Brain microvascular endothelial cell (primary cell): ENCODE measurements at regions not wholly inside any gene's neighbourhood (a gene's known extent, or its start where the extent isn't known, plus 50 kb on each side); places are given as distances from the start of the nearest gene placed in this dataset.

ENCODE experiments used
- DNase-seq: peaks from one replicate; pipeline ENCODE4 v3.0.0-alpha.2; 2020
- H3K27ac ChIP-seq: fragments of 250-450 bp; sonication (Bioruptor Pico); 2 replicates; pipeline ENCODE4 v1.5.1; 2020; ENCODE audit warnings: mild to moderate bottlenecking, moderate library complexity
- H3K27me3 ChIP-seq: fragments of 250-450 bp; sonication (Bioruptor Pico); replicated peaks from 2 replicates; pipeline ENCODE4 v1.5.1; 2020; ENCODE audit warnings: mild to moderate bottlenecking
- H3K36me3 ChIP-seq: fragments of 250-450 bp; sonication (Bioruptor Pico); replicated peaks from 2 replicates; pipeline ENCODE4 v1.5.1; 2020; ENCODE audit warnings: mild to moderate bottlenecking
- H3K4me3 ChIP-seq: 2 replicates; pipeline ENCODE4 v1.5.1; 2011; ENCODE audit warnings: low read depth, mild to moderate bottlenecking, control low read depth, low read length, moderate library complexity
- in situ Hi-C: cut with HindIII; loops from 2 replicates; pipeline ENCODE4 v1.10.0; 2017; ENCODE audit warnings: low sequenced_read_pairs, low pct_ligation_motif_present
- TF ChIP-seq, protein P1 (sequence below): IDR thresholded peaks from 2 replicates; pipeline ENCODE4 v1.5.1; 2011; ENCODE audit warnings: low read depth, mild to moderate bottlenecking, moderate library complexity, low read length, control low read depth, inconsistent platforms; ENCODE audit errors: missing control alignments

- Histone ChIP-seq H3K27me3 (no peaks in the 10 kb centered on the region), H3K4me3 (no peak overlapping the region), H3K27ac (no peak overlapping the region), H3K36me3 (no peaks in the 10 kb centered on the region)
- DNase-seq, result no peak
- in situ Hi-C loops, result no loop called here
- TF ChIP-seq, protein P1, sequence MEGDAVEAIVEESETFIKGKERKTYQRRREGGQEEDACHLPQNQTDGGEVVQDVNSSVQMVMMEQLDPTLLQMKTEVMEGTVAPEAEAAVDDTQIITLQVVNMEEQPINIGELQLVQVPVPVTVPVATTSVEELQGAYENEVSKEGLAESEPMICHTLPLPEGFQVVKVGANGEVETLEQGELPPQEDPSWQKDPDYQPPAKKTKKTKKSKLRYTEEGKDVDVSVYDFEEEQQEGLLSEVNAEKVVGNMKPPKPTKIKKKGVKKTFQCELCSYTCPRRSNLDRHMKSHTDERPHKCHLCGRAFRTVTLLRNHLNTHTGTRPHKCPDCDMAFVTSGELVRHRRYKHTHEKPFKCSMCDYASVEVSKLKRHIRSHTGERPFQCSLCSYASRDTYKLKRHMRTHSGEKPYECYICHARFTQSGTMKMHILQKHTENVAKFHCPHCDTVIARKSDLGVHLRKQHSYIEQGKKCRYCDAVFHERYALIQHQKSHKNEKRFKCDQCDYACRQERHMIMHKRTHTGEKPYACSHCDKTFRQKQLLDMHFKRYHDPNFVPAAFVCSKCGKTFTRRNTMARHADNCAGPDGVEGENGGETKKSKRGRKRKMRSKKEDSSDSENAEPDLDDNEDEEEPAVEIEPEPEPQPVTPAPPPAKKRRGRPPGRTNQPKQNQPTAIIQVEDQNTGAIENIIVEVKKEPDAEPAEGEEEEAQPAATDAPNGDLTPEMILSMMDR, result no peak
These were observed 316.9 kb downstream of the INHBA start for GRCh38 chr7:41385996-41386395.

DNA sequence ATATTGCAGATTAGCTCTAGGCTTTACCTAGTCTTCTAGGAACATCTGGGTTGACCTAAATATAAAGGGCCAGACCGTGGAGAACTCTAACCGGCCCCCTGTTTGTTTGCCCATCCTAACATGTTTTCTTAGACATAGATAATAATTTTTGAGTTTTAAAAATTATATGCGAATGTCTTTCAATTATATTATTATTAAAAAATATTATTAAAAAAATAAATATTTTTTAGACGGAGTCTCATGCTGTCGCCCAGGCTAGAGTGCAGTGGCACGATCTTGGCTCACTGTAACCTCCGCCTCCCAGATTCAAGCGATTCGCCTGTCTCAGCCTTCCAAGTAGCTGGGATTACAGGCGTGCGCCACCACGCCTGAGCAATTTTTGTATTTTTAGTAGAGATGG, 318.5 kb downstream of the INHBA start:
- Histone ChIP-seq H3K36me3 (no peaks in the 10 kb centered on the region), H3K27ac (no peak overlapping the region), H3K4me3 (no peak overlapping the region), H3K27me3 (no peaks in the 10 kb centered on the region)
- in situ Hi-C loops, result no loop called here
- TF ChIP-seq, protein P1, result no peak
- no peak for DNase-seq

- Histone ChIP-seq H3K27ac (no peak overlapping the region), H3K4me3 (no peak overlapping the region), H3K36me3 (no peaks in the 10 kb centered on the region), H3K27me3 (no peaks in the 10 kb centered on the region)
- TF ChIP-seq, protein P1, result no peak
- no peak for DNase-seq
- in situ Hi-C loops, result no loop called here
These were observed 319.3 kb downstream of the INHBA start for GRCh38 chr7:41383596-41383995.

- Histone ChIP-seq H3K27me3 (no peaks in the 10 kb centered on the region), H3K36me3 (no peaks in the 10 kb centered on the region), H3K4me3 (no peak overlapping the region), H3K27ac (no peak overlapping the region)
- TF ChIP-seq, protein P1, result no peak
- in situ Hi-C loops, result no loop called here
- DNase-seq, result no peak
These were observed 324.7 kb downstream of the INHBA start for GRCh38 chr7:41378156-41378555.

DNA sequence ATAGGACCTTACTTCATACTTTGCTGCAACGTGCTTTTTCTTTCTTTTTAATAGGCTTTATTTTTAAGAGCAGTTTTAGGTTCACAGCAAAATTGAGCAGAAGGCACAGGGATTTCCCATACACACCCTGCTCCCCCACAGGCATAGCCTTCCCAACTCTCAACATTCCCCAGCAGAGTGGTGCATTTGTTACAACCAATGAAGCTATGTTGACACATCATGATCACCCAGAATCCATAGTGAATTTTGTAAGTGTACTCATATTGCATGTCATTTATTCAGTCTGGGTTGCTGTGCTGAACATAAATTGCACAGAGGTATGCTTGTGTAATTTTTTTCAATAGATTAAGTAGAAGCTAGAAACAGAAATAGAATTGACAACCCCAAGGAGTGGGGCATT, 327.3 kb downstream of the INHBA start:
- no peaks in the 10 kb centered on the region for H3K36me3 ChIP-seq
- no peak overlapping the region for H3K4me3 ChIP-seq
- TF ChIP-seq, protein P1, result no peak
- H3K27me3 ChIP-seq, result no peaks in the 10 kb centered on the region
- in situ Hi-C loops, result no loop called here
- no peak for DNase-seq
- H3K27ac ChIP-seq, result no peak overlapping the region

DNA sequence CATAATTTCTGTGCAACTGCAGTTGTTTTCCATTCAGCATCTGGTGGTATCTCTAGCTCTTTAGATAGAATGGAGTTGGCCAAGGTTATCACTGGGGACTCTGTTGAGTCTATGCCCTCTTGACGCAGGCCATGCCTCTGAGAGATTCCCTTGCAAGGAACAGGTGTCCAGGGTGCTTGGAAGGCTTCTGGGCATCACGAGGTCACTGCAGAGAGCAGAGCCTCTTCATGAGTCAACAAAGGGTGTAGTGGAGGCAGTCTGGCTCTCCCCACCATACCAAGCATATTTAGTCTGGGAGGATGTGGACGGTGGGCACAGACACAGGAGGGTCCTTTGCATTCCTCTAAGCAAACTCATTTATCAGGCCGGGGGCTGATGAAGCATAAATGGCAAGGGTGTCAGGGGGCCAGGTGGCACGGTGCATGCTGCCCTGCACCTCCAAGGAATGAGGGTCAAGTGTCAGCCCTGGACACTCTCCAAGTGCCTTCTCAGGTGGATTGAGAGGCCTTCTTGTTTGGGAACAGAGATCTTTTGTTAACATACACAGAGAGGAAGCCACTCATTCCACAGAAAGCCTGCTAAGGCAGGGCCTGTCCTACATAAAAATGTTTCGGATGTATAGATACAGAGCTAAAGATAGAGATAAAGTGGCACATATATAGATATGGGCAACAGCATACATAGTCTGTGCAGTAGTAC, 328.6 kb downstream of the INHBA start:
- no peak overlapping the region for H3K4me3 ChIP-seq
- no peaks in the 10 kb centered on the region for H3K36me3 ChIP-seq
- H3K27ac ChIP-seq, result no peak overlapping the region
- no peaks in the 10 kb centered on the region for H3K27me3 ChIP-seq
- DNase-seq, result no peak
- in situ Hi-C loops, result no loop called here
- TF ChIP-seq, protein P1, result no peak
